Hepatocyte (in vitro differentiated cells): ENCODE measurements at regions not wholly inside any gene's neighbourhood (a gene's known extent, or its start where the extent isn't known, plus 50 kb on each side); places are given as distances from the start of the nearest gene placed in this dataset.

ENCODE experiments used
- CTCF ChIP-seq: fragments of 200-600 bp; sonication (generic); IDR thresholded peaks from 2 replicates; pipeline ENCODE4 v1.5.1; 2016; ENCODE audit warnings: antibody characterized with exemption, mild to moderate bottlenecking; ENCODE audit not compliant: poor library complexity
- EZH2 ChIP-seq: fragments of 200-600 bp; sonication (generic); IDR thresholded peaks from 2 replicates; pipeline ENCODE4 v1.6.1; 2016; ENCODE audit warnings: antibody characterized with exemption, mild to moderate bottlenecking, borderline replicate concordance
- EZH2phosphoT487 ChIP-seq: fragments of 200-600 bp; sonication (generic); IDR thresholded peaks from one replicate; pipeline ENCODE4 v1.6.1; 2018; ENCODE audit warnings: antibody characterized with exemption, mild to moderate bottlenecking, low read depth, moderate library complexity; ENCODE audit not compliant: unreplicated experiment, severe bottlenecking

GRCh38 chr4:138090918-138091676 lies 151.1 kb downstream of the SLC7A11 start:
- no peak for TF ChIP-seq CTCF
- no peak for TF ChIP-seq EZH2phosphoT487
- no peak for TF ChIP-seq EZH2
